ENCODE measurements at regions not wholly inside any gene's neighbourhood (a gene's known extent, or its start where the extent isn't known, plus 50 kb on each side); places are given as distances from the start of the nearest gene placed in this dataset.

DNA sequence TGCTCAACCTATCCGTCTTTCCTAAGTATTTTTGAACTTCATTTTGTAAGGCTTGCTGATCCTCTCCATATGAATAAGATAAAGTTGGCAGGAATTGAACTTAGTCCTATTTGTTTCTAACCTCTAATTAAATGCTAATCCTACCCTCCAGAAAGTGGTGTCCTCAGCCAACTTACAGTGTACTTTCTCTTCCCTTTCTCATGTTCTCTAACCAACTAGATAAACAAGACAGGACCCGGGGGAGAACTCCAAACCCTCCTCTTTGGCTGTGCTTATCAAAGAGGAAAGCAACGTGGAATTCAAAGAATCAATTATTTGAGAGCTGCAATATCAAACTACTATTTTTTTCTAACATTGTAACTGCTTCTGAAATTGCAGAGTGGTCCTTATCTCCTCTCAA is 56.5 kb upstream of the NRSN1 start:
- H3K9me2 ChIP-seq (ENCODE audit: low read depth, low read length) = no peaks in the 10 kb centered on the region
- no peaks in the 10 kb centered on the region for H4K20me1 ChIP-seq (ENCODE audit: insufficient read depth, low read length)
- H3K27me3 ChIP-seq (ENCODE audit: insufficient read depth, low read length) = no peaks in the 10 kb centered on the region
- TF ChIP-seq EZH2 (IDR thresholded peaks at IDR 0.05; ENCODE audit: borderline replicate concordance, low read length) (no peak), CTCF (IDR thresholded peaks at IDR 0.05; ENCODE audit: low read length) (no peak)
- H3K4me3 ChIP-seq (ENCODE audit: low read depth, low read length, poor library complexity, severe bottlenecking) = no peak overlapping the region
- H2AFZ ChIP-seq (ENCODE audit: low read length) = no peak overlapping the region
- H3K27ac ChIP-seq (ENCODE audit: low read depth, low read length, poor library complexity, severe bottlenecking) = no peak overlapping the region
- no peaks in the 10 kb centered on the region for H3K9me3 ChIP-seq (ENCODE audit: low read length)
- no peaks in the 10 kb centered on the region for H3K36me3 ChIP-seq (ENCODE audit: insufficient read depth, low read length)
- no peak overlapping the region for H3K9ac ChIP-seq (ENCODE audit: low read length)
- no peaks in the 10 kb centered on the region for H3K79me2 ChIP-seq (ENCODE audit: insufficient read depth, low read length)
- H3K4me2 ChIP-seq (ENCODE audit: low read length) = no peak overlapping the region
- no peaks in the 10 kb centered on the region for H3K4me1 ChIP-seq (ENCODE audit: insufficient read depth, low read length, severe bottlenecking)
- no peaks in the 10 kb centered on the region for H3F3A ChIP-seq (ENCODE audit: insufficient read depth, low read length)

DNA sequence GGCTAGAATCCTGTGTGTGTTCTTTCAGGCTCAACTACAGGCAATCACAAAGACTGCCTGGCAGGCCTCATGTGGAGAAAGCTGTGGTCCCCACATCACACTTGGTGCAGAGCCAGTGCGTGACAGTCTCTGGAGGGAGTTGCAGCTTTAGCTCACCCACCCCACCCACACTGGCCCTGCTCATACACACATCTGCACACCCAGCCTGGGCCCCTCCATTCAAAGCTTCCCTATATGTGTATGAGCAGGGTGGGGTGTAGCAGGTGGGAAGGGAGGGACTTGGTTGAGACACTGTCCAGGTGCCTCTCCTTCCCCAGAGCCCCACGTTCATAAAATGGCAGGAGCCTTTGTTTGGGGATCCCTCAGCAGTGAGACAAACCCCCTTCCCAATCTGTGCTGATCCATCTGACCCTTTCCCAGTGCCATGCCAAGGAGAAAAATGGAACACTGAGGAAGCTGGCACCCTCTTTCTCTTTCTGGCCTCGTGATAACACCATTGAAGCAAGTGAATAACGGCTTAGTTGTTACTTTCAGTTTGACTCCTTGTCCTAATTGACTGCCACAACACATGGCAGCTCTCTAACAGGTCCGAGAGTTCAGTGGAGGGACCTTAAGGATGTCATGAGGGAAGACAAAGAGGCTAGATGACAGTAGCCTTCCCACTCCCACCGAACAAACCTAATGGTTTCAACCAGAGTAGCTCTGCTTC is 53.8 kb upstream of the NRSN1 start:
- TF ChIP-seq CTCF (IDR thresholded peaks at IDR 0.05; ENCODE audit: low read length) (no peak), EZH2 (IDR thresholded peaks at IDR 0.05; ENCODE audit: borderline replicate concordance, low read length) (no peak)
- no peak overlapping the region for H3K4me2 ChIP-seq (ENCODE audit: low read length)
- no peaks in the 10 kb centered on the region for H3K27me3 ChIP-seq (ENCODE audit: insufficient read depth, low read length)
- H3K9me2 ChIP-seq (ENCODE audit: low read depth, low read length) = no peaks in the 10 kb centered on the region
- no peaks in the 10 kb centered on the region for H3K9me3 ChIP-seq (ENCODE audit: low read length)
- no peak overlapping the region for H3K9ac ChIP-seq (ENCODE audit: low read length)
- no peaks in the 10 kb centered on the region for H3K36me3 ChIP-seq (ENCODE audit: insufficient read depth, low read length)
- H3F3A ChIP-seq (ENCODE audit: insufficient read depth, low read length) = no peaks in the 10 kb centered on the region
- no peak overlapping the region for H3K27ac ChIP-seq (ENCODE audit: low read depth, low read length, poor library complexity, severe bottlenecking)
- H3K4me1 ChIP-seq (ENCODE audit: insufficient read depth, low read length, severe bottlenecking) = no peaks in the 10 kb centered on the region
- H4K20me1 ChIP-seq (ENCODE audit: insufficient read depth, low read length) = no peaks in the 10 kb centered on the region
- H2AFZ ChIP-seq (ENCODE audit: low read length) = no peak overlapping the region
- no peaks in the 10 kb centered on the region for H3K79me2 ChIP-seq (ENCODE audit: insufficient read depth, low read length)
- H3K4me3 ChIP-seq (ENCODE audit: low read depth, low read length, poor library complexity, severe bottlenecking) = no peak overlapping the region

DNA sequence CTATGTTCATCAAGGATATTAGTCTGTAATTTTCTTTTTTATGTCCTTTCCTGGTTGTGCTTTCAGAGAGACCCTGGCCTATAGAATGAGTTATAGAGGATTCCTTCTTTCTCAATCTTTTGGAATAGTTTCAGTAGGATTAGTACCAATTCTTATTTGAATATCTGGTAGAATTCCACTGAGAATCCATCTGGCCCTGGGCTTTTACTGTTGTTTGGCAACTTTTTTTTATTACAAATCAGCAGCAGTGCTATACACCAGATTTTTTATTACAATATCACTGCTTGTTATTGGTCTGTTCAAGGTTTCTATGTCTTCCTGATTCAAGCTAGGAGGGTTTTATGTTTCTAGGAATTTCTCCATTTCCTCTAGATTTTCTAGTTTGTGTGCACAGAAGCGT is 50.0 kb upstream of the NRSN1 start:
- Histone ChIP-seq H3F3A (ENCODE audit: insufficient read depth, low read length) (no peaks in the 10 kb centered on the region), H3K27me3 (ENCODE audit: insufficient read depth, low read length) (no peaks in the 10 kb centered on the region), H3K4me1 (ENCODE audit: insufficient read depth, low read length, severe bottlenecking) (no peaks in the 10 kb centered on the region), H3K79me2 (ENCODE audit: insufficient read depth, low read length) (no peaks in the 10 kb centered on the region), H3K27ac (ENCODE audit: low read depth, low read length, poor library complexity, severe bottlenecking) (no peak overlapping the region), H4K20me1 (ENCODE audit: insufficient read depth, low read length) (no peaks in the 10 kb centered on the region), H3K9me2 (ENCODE audit: low read depth, low read length) (no peaks in the 10 kb centered on the region), H3K9ac (ENCODE audit: low read length) (no peak overlapping the region), H3K4me2 (ENCODE audit: low read length) (no peak overlapping the region), H3K36me3 (ENCODE audit: insufficient read depth, low read length) (no peaks in the 10 kb centered on the region), H3K9me3 (ENCODE audit: low read length) (no peaks in the 10 kb centered on the region), H3K4me3 (ENCODE audit: low read depth, low read length, poor library complexity, severe bottlenecking) (no peak overlapping the region), H2AFZ (ENCODE audit: low read length) (no peak overlapping the region)
- TF ChIP-seq CTCF (IDR thresholded peaks at IDR 0.05; ENCODE audit: low read length) (no peak), EZH2 (IDR thresholded peaks at IDR 0.05; ENCODE audit: borderline replicate concordance, low read length) (no peak)

All from OCI-LY1 (cell line).